ENCODE measurements at regions not wholly inside any gene's neighbourhood (a gene's known extent, or its start where the extent isn't known, plus 50 kb on each side); places are given as distances from the start of the nearest gene placed in this dataset.

GRCh38 chr5:152824316-152824715, 419.2 kb upstream of the NMUR2 start:
- TF ChIP-seq POLR2A (IDR thresholded peaks at IDR 0.05): no peak
- no peak for TF ChIP-seq CTCF (IDR thresholded peaks at IDR 0.05)

Measured in lower leg skin (tissue), 3 donors.